GM12878 (cell line): ENCODE measurements at regions not wholly inside any gene's neighbourhood (a gene's known extent, or its start where the extent isn't known, plus 50 kb on each side); places are given as distances from the start of the nearest gene placed in this dataset.

Source experiments
- ATAC-seq: fragments of 200-7000 bp; cut with Tn5 transposase; 3 replicates; pipeline ENCODE4 v1.9.1; 2020; ENCODE audit warnings: mild to moderate bottlenecking, moderate library complexity
- BruUV-seq: library from RNA; stranded (reverse); fragments of 400-500 nt; replicated peaks from 2 replicates; lab custom pipeline; 2021; lab: Mats Ljungman, UMichigan
- CTCF ChIA-PET: fragments of 300-600 bp; sonication (Branson Sonifier 250); formaldehyde crosslinking; extraction: SDS; loops from one replicate; lab custom pipeline; 2021; ENCODE audit warnings: inconsistent platforms; lab: Yijun Ruan, JAX
- POLR2A ChIA-PET: fragments of 350-600 bp; formaldehyde crosslinking; extraction: SDS; loops from one replicate; lab custom pipeline; 2021; ENCODE audit warnings: inconsistent platforms; lab: Charles Lee
- RAD21 ChIA-PET: fragments of 300-600 bp; sonication (Branson Sonifier 250); formaldehyde crosslinking; loops from one replicate; lab custom pipeline; 2023; ENCODE audit warnings: antibody characterized with exemption; ENCODE audit not compliant: unreplicated experiment; lab: Charles Lee
- SMC1A ChIA-PET: fragments of 300-600 bp; sonication (Branson Sonifier 250); formaldehyde crosslinking; loops from one replicate; lab custom pipeline; 2023; ENCODE audit not compliant: unreplicated experiment, uncharacterized antibody; lab: Charles Lee
- DNase-seq: peaks from one replicate; pipeline ENCODE4 v3.0.0-alpha.2; 2011; ENCODE audit warnings: low read depth, low spot score
- FAIRE-seq: peaks from 3 replicates; lab custom pipeline; 2011; peaks lifted over from hg19 to GRCh38; lab: Jason Lieb, UNC
- H2AFZ ChIP-seq: 2 replicates; pipeline ENCODE4 v1.6.0; 2011; ENCODE audit warnings: low read depth, low read length, control low read depth; ENCODE audit not compliant: control insufficient read depth
- H3K27ac ChIP-seq: 2 replicates; pipeline ENCODE4 v1.5.1; 2011; ENCODE audit warnings: control low read depth; ENCODE audit not compliant: control insufficient read depth, insufficient read depth
- H3K27me3 ChIP-seq, 2 experiments: replicated peaks in 1 of 2; 2 replicates each; pipeline versions ENCODE4 v1.6.0 to v1.6.1; 2011; ENCODE audit warnings: low read length in 1 of 2; ENCODE audit not compliant: control insufficient read depth in 2 of 2, insufficient read depth in 2 of 2
- H3K36me3 ChIP-seq, 2 experiments: 2 replicates each; pipeline ENCODE4 v1.5.1; 2011; ENCODE audit warnings: low read length in 1 of 2; ENCODE audit not compliant: control insufficient read depth in 2 of 2, insufficient read depth in 2 of 2
- H3K4me1 ChIP-seq: 2 replicates; pipeline ENCODE4 v1.6.1; 2011; ENCODE audit warnings: mild to moderate bottlenecking, low read length, moderate library complexity, mixed read lengths; ENCODE audit not compliant: control insufficient read depth, insufficient read depth
- H3K4me2 ChIP-seq: 2 replicates; pipeline ENCODE4 v1.6.0; 2011; ENCODE audit warnings: control low read depth; ENCODE audit not compliant: control insufficient read depth, insufficient read depth
- H3K4me3 ChIP-seq: fragments of 200-600 bp; sonication (generic); 2 replicates; pipeline ENCODE4 v1.5.1; 2016
- H3K79me2 ChIP-seq: 2 replicates; pipeline ENCODE4 v1.6.0; 2011; ENCODE audit warnings: low read length; ENCODE audit not compliant: control insufficient read depth, insufficient read depth
- H3K9ac ChIP-seq: 2 replicates; pipeline ENCODE4 v1.8.0; 2011; ENCODE audit warnings: low read length, control low read depth, mixed read lengths; ENCODE audit not compliant: control insufficient read depth, insufficient read depth
- H3K9me3 ChIP-seq: replicated peaks from 3 replicates; pipeline ENCODE4 v1.5.1; 2011; ENCODE audit warnings: mild to moderate bottlenecking, low read length; ENCODE audit not compliant: control insufficient read depth, insufficient read depth
- H4K20me1 ChIP-seq: 2 replicates; pipeline ENCODE4 v1.6.0; 2011; ENCODE audit not compliant: control insufficient read depth, insufficient read depth
- CHD4 ChIP-seq: fragments of 200-600 bp; sonication (generic); IDR thresholded peaks from 2 replicates; pipeline ENCODE4 v1.6.1; 2016; ENCODE audit warnings: mild to moderate bottlenecking
- CREB1 ChIP-seq: IDR thresholded peaks from 2 replicates; pipeline ENCODE4 v1.6.1; 2012; ENCODE audit warnings: low read depth, mild to moderate bottlenecking, inconsistent platforms
- CREM ChIP-seq: IDR thresholded peaks from 2 replicates; pipeline ENCODE4 v1.6.1; 2014; ENCODE audit warnings: antibody characterized with exemption, low read depth
- NBN ChIP-seq: fragments of 450-650 bp; IDR thresholded peaks from 2 replicates; pipeline ENCODE4 v1.6.1; 2016
- RAD21 ChIP-seq: IDR thresholded peaks from 2 replicates; pipeline ENCODE4 v1.6.1; 2011; ENCODE audit warnings: mild to moderate bottlenecking, low read depth, low read length, moderate library complexity; ENCODE audit not compliant: insufficient read depth
- RUNX3 ChIP-seq: IDR thresholded peaks from 2 replicates; pipeline ENCODE4 v1.6.1; 2012; ENCODE audit warnings: low read length, inconsistent platforms
- SIX5 ChIP-seq: IDR thresholded peaks from 2 replicates; pipeline ENCODE4 v1.6.1; 2011; ENCODE audit warnings: mild to moderate bottlenecking, low read depth, low read length, moderate library complexity; ENCODE audit not compliant: severe bottlenecking
- WGBS: methylation state at CpG from one replicate; pipeline ENCODE4 v1.1.6; 2016; ENCODE audit warnings: low lambda C conversion rate; ENCODE audit not compliant: insufficient replicate concordance, insufficient coverage; ENCODE audit errors: missing lambda C conversion rate; 5-methylcytosine and 5-hydroxymethylcytosine counted together
- in situ Hi-C: fragments of 300-500 bp; cut with MboI; formaldehyde crosslinking; loops from 9 replicates; pipeline ENCODE4 v1.14.3; 2018; ENCODE audit warnings: mixed read lengths
- intact Hi-C: fragments of 100-400 bp; cut with micrococcal nuclease; formaldehyde crosslinking; loops from one replicate; pipeline ENCODE4 v1.14.2; 2022; ENCODE audit not compliant: unreplicated experiment
- TF ChIP-seq, protein P1 (sequence below): IDR thresholded peaks from 2 replicates; pipeline ENCODE4 v1.6.1; 2011; ENCODE audit warnings: borderline replicate concordance, low read depth, mild to moderate bottlenecking, moderate library complexity, mixed read lengths, low read length; ENCODE audit not compliant: insufficient read depth; ENCODE audit errors: extremely low read length
- TF ChIP-seq, protein P2 (sequence below): fragments of 450-650 bp; IDR thresholded peaks from 2 replicates; pipeline ENCODE4 v1.6.1; 2017; ENCODE audit warnings: mild to moderate bottlenecking, low read depth, inconsistent platforms; ENCODE audit not compliant: poor library complexity, severe bottlenecking
- TF ChIP-seq, protein P3 (sequence below): fragments of 450-650 bp; IDR thresholded peaks from 2 replicates; pipeline ENCODE4 v1.6.1; 2017; ENCODE audit warnings: mild to moderate bottlenecking, moderate library complexity
- TF ChIP-seq, protein P4 (sequence below), 3 experiments: IDR thresholded peaks in 2 of 3; conservative IDR thresholded peaks in 1 of 3; 2 replicates each; pipeline ENCODE4 v1.5.1; 2011; ENCODE audit warnings: low read depth in 3 of 3, low read length in 3 of 3, mild to moderate bottlenecking in 3 of 3, control low read depth in 2 of 3, moderate library complexity in 2 of 3, inconsistent platforms in 1 of 3, mixed read lengths in 1 of 3; ENCODE audit not compliant: control insufficient read depth in 2 of 3, insufficient read depth in 1 of 3; ENCODE audit errors: extremely low read depth in 1 of 3

DNA sequence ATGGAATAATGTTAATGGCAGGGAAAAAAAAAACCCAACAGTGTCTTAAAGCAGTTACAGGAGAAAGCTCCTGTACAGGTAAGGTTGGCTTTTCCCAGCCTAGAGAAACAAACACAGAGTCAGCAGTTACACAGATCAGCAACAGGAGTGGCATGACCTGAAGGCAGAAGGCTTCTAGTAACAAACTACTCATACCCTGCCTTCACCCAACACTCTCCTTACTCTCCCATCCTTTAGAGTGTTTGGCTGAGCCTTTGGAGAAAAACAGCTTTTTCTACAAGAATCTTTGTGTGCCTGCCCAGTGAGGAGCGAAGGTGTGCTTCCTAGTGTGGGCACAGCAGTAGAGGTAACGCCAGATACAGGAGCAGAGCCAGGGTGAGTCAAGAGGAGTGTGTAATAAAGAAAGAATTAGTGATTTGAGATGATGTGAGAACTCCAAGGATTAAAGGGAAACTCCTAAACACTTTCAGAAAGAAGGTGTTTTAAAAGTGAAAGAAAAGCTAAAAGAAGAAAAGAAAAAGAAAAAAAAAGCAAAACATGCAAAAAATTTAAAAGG, 152.7 kb downstream of the POLR2M start (continued):
- TF ChIP-seq, protein P1, sequence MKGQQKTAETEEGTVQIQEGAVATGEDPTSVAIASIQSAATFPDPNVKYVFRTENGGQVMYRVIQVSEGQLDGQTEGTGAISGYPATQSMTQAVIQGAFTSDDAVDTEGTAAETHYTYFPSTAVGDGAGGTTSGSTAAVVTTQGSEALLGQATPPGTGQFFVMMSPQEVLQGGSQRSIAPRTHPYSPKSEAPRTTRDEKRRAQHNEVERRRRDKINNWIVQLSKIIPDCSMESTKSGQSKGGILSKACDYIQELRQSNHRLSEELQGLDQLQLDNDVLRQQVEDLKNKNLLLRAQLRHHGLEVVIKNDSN, result no peak
- TF ChIP-seq CREB1, result no peak

DNA sequence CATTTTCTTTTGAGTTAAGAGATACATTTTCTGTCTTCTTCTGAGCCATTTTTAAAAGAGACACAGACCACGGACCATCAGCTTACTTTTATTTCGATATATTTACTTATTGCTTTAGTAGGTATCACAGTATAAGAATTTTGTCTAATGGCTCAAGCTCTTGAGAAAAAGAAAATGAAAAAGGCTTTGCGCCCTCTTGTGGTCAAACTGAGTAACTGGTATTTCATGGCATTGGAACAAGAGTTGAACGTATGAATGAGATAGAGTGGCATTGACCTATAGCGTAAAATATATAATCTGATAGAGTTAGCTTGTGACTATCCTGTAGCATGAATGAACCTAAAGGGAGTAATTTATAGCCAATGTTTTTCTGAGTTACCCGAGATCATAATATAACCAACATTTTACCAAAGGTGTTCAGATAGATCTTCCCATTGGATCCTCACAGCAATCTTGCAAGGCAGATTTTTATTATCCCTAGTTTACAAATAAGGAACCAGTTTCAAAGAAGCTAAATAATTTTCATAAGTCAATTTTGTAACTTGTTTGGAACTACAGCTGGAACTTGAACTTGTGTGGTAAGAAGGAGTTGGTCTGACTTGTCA, 154.6 kb downstream of the POLR2M start:
- no peaks in the 10 kb centered on the region for H3K4me1 ChIP-seq
- no TSS peak for BruUV-seq
- CTCF ChIA-PET, result interaction anchor here (0.6 to 4.5 kb wide), 43 partner anchors 10 to 520 kb away, joined by 3 to 70 read pairs (median 4); no protein-coding TSS in a partner anchor
- DNase-seq, result peak; percentile 8
- H3K4me3 ChIP-seq, result no peak overlapping the region
- no peak overlapping the region for H3K27ac ChIP-seq
- H3K9me3 ChIP-seq, result no peaks in the 10 kb centered on the region
- no peaks in the 10 kb centered on the region for H3K79me2 ChIP-seq
- peaks cover 0 to 1% of the 10 kb centered on the region in 2 experiments; a peak in 1 of 4 replicates for H3K27me3 ChIP-seq
- no peak overlapping the region for H2AFZ ChIP-seq
- RAD21 ChIA-PET, result interaction anchor here (1.2 to 3.0 kb wide), 9 partner anchors 10 to 300 kb away, joined by 3 to 14 read pairs (median 7); no protein-coding TSS in a partner anchor
- H3K4me2 ChIP-seq, result no peak overlapping the region
- intact Hi-C loops, result loop anchor here (1.0 to 5.0 kb wide), 4 partner anchors 110 to 301 kb away; no protein-coding TSS in a partner anchor
- SMC1A ChIA-PET, result interaction anchor here (0.6 to 3.7 kb wide), 17 partner anchors 8 to 1195 kb away, joined by 3 to 34 read pairs (median 4); no protein-coding TSS in a partner anchor
- ATAC-seq, result peak; percentile 69
- POLR2A ChIA-PET, result no interaction called here
- no peaks in the 10 kb centered on the region for H3K36me3 ChIP-seq
- H3K9ac ChIP-seq, result no peak overlapping the region
- peak; percentile 89 for FAIRE-seq
- H4K20me1 ChIP-seq, result no peaks in the 10 kb centered on the region
- in situ Hi-C loops, result loop anchor here (5.0 to 10.0 kb wide), 3 partner anchors 109 to 321 kb away; no protein-coding TSS in a partner anchor
- under 1% methylated on average over 6 of the region's 6 CpGs for WGBS
- TF ChIP-seq, protein P2, sequence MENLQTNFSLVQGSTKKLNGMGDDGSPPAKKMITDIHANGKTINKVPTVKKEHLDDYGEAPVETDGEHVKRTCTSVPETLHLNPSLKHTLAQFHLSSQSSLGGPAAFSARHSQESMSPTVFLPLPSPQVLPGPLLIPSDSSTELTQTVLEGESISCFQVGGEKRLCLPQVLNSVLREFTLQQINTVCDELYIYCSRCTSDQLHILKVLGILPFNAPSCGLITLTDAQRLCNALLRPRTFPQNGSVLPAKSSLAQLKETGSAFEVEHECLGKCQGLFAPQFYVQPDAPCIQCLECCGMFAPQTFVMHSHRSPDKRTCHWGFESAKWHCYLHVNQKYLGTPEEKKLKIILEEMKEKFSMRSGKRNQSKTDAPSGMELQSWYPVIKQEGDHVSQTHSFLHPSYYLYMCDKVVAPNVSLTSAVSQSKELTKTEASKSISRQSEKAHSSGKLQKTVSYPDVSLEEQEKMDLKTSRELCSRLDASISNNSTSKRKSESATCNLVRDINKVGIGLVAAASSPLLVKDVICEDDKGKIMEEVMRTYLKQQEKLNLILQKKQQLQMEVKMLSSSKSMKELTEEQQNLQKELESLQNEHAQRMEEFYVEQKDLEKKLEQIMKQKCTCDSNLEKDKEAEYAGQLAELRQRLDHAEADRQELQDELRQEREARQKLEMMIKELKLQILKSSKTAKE, result no peak
- TF ChIP-seq RAD21 (peak; percentile 59), RUNX3 (peak; percentile 23; the same call in 1 of the 2 replicates), SIX5 (no peak), CHD4 (no peak), NBN (no peak), CREM (no peak)
- TF ChIP-seq, protein P3, sequence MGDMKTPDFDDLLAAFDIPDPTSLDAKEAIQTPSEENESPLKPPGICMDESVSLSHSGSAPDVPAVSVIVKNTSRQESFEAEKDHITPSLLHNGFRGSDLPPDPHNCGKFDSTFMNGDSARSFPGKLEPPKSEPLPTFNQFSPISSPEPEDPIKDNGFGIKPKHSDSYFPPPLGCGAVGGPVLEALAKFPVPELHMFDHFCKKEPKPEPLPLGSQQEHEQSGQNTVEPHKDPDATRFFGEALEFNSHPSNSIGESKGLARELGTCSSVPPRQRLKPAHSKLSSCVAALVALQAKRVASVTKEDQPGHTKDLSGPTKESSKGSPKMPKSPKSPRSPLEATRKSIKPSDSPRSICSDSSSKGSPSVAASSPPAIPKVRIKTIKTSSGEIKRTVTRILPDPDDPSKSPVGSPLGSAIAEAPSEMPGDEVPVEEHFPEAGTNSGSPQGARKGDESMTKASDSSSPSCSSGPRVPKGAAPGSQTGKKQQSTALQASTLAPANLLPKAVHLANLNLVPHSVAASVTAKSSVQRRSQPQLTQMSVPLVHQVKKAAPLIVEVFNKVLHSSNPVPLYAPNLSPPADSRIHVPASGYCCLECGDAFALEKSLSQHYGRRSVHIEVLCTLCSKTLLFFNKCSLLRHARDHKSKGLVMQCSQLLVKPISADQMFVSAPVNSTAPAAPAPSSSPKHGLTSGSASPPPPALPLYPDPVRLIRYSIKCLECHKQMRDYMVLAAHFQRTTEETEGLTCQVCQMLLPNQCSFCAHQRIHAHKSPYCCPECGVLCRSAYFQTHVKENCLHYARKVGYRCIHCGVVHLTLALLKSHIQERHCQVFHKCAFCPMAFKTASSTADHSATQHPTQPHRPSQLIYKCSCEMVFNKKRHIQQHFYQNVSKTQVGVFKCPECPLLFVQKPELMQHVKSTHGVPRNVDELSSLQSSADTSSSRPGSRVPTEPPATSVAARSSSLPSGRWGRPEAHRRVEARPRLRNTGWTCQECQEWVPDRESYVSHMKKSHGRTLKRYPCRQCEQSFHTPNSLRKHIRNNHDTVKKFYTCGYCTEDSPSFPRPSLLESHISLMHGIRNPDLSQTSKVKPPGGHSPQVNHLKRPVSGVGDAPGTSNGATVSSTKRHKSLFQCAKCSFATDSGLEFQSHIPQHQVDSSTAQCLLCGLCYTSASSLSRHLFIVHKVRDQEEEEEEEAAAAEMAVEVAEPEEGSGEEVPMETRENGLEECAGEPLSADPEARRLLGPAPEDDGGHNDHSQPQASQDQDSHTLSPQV, result no peak
- TF ChIP-seq, protein P4, sequence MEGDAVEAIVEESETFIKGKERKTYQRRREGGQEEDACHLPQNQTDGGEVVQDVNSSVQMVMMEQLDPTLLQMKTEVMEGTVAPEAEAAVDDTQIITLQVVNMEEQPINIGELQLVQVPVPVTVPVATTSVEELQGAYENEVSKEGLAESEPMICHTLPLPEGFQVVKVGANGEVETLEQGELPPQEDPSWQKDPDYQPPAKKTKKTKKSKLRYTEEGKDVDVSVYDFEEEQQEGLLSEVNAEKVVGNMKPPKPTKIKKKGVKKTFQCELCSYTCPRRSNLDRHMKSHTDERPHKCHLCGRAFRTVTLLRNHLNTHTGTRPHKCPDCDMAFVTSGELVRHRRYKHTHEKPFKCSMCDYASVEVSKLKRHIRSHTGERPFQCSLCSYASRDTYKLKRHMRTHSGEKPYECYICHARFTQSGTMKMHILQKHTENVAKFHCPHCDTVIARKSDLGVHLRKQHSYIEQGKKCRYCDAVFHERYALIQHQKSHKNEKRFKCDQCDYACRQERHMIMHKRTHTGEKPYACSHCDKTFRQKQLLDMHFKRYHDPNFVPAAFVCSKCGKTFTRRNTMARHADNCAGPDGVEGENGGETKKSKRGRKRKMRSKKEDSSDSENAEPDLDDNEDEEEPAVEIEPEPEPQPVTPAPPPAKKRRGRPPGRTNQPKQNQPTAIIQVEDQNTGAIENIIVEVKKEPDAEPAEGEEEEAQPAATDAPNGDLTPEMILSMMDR (IDR thresholded peaks at IDR 0.05 in 2 of 3, conservative IDR thresholded peaks at IDR 0.05 in 1 of 3; ENCODE audit: control insufficient read depth in 2 of 3, extremely low read depth in 1 of 3, insufficient read depth in 1 of 3, low read depth in 3 of 3, low read length in 3 of 3), result peak; percentile 63 to 75 (median 74)
